Hepatocyte (in vitro differentiated cells): ENCODE measurements at regions not wholly inside any gene's neighbourhood (a gene's known extent, or its start where the extent isn't known, plus 50 kb on each side); places are given as distances from the start of the nearest gene placed in this dataset.

ENCODE experiments used
- DNase-seq: peaks from one replicate; pipeline ENCODE4 v3.0.0-alpha.2; 2016; ENCODE audit warnings: low spot score
- H2AFZ ChIP-seq: fragments of 200-600 bp; sonication (generic); 2 replicates; pipeline ENCODE4 v1.6.0; 2016; ENCODE audit warnings: antibody characterized with exemption, mild to moderate bottlenecking
- H3K27ac ChIP-seq: fragments of 200-600 bp; sonication (generic); 2 replicates; pipeline ENCODE4 v1.5.1; 2016; ENCODE audit warnings: mild to moderate bottlenecking
- H3K27me3 ChIP-seq: fragments of 200-600 bp; sonication (generic); 2 replicates; pipeline ENCODE4 v1.6.1; 2016
- H3K36me3 ChIP-seq: fragments of 200-600 bp; sonication (generic); replicated peaks from 2 replicates; pipeline ENCODE4 v1.5.1; 2016; ENCODE audit warnings: low read depth; ENCODE audit not compliant: insufficient read depth
- H3K4me1 ChIP-seq: fragments of 200-600 bp; sonication (generic); 2 replicates; pipeline ENCODE4 v1.5.1; 2016; ENCODE audit warnings: mild to moderate bottlenecking, moderate library complexity; ENCODE audit not compliant: insufficient read depth
- H3K4me2 ChIP-seq: fragments of 200-600 bp; sonication (generic); 2 replicates; pipeline ENCODE4 v1.6.0; 2016
- H3K4me3 ChIP-seq: fragments of 200-600 bp; sonication (generic); 2 replicates; pipeline ENCODE4 v1.5.1; 2016; ENCODE audit warnings: mild to moderate bottlenecking
- H3K79me2 ChIP-seq: fragments of 200-600 bp; sonication (generic); 2 replicates; pipeline ENCODE4 v1.6.0; 2017; ENCODE audit warnings: mild to moderate bottlenecking
- H3K9me2 ChIP-seq: fragments of 200-600 bp; sonication (generic); replicated peaks from 2 replicates; pipeline ENCODE4 v1.6.0; 2017; ENCODE audit warnings: mild to moderate bottlenecking; ENCODE audit not compliant: insufficient read depth
- H3K9me3 ChIP-seq: fragments of 200-600 bp; sonication (generic); 2 replicates; pipeline ENCODE4 v1.5.1; 2016; ENCODE audit warnings: low read depth, mild to moderate bottlenecking
- H4K20me1 ChIP-seq: fragments of 200-600 bp; sonication (generic); 2 replicates; pipeline ENCODE4 v1.6.0; 2016; ENCODE audit warnings: mild to moderate bottlenecking; ENCODE audit not compliant: insufficient read depth, poor library complexity, severe bottlenecking
- CTCF ChIP-seq: fragments of 200-600 bp; sonication (generic); IDR thresholded peaks from 2 replicates; pipeline ENCODE4 v1.5.1; 2016; ENCODE audit warnings: antibody characterized with exemption, mild to moderate bottlenecking; ENCODE audit not compliant: poor library complexity
- EZH2 ChIP-seq: fragments of 200-600 bp; sonication (generic); IDR thresholded peaks from 2 replicates; pipeline ENCODE4 v1.6.1; 2016; ENCODE audit warnings: antibody characterized with exemption, mild to moderate bottlenecking, borderline replicate concordance
- EZH2phosphoT487 ChIP-seq: fragments of 200-600 bp; sonication (generic); IDR thresholded peaks from one replicate; pipeline ENCODE4 v1.6.1; 2018; ENCODE audit warnings: antibody characterized with exemption, mild to moderate bottlenecking, low read depth, moderate library complexity; ENCODE audit not compliant: unreplicated experiment, severe bottlenecking
- WGBS: methylation state at CpG from one replicate; pipeline ENCODE4 v1.1.6; 2016; ENCODE audit warnings: low lambda C conversion rate; ENCODE audit errors: missing lambda C conversion rate; 5-methylcytosine and 5-hydroxymethylcytosine counted together

- Histone ChIP-seq H3K79me2 (no peaks in the 10 kb centered on the region), H4K20me1 (no peaks in the 10 kb centered on the region), H3K4me2 (no peak overlapping the region), H3K36me3 (no peaks in the 10 kb centered on the region), H3K4me3 (no peak overlapping the region), H2AFZ (no peak overlapping the region), H3K4me1 (no peaks in the 10 kb centered on the region), H3K9me2 (no peaks in the 10 kb centered on the region), H3K27ac (no peak overlapping the region), H3K27me3 (no peaks in the 10 kb centered on the region), H3K9me3 (no peaks in the 10 kb centered on the region)
- TF ChIP-seq EZH2phosphoT487 = no peak
- no peak for TF ChIP-seq CTCF
- no peak for TF ChIP-seq EZH2
- DNase-seq = no peak
- 84% methylated on average over 3 of the region's 3 CpGs for WGBS
Observed at GRCh38 chr14:48735607-48736006, 850.6 kb downstream of the RPS29 start.

- H3K27ac ChIP-seq = no peak overlapping the region
- H3K4me2 ChIP-seq = no peak overlapping the region
- WGBS = 69% methylated on average over 2 of the region's 2 CpGs
- TF ChIP-seq EZH2phosphoT487 (no peak), EZH2 (no peak), CTCF (no peak)
- no peak overlapping the region for H3K4me3 ChIP-seq
- no peaks in the 10 kb centered on the region for H3K79me2 ChIP-seq
- H2AFZ ChIP-seq = no peak overlapping the region
- no peaks in the 10 kb centered on the region for H4K20me1 ChIP-seq
- H3K4me1 ChIP-seq = no peaks in the 10 kb centered on the region
- H3K9me2 ChIP-seq = no peaks in the 10 kb centered on the region
- H3K36me3 ChIP-seq = no peaks in the 10 kb centered on the region
- H3K9me3 ChIP-seq = no peaks in the 10 kb centered on the region
- H3K27me3 ChIP-seq = no peaks in the 10 kb centered on the region
- DNase-seq = no peak
Observed at GRCh38 chr14:48731260-48731659, 854.9 kb downstream of the RPS29 start.

- Histone ChIP-seq H3K27me3 (no peaks in the 10 kb centered on the region), H3K9me3 (no peaks in the 10 kb centered on the region), H3K27ac (peak overlapping the region; percentile 10), H3K4me2 (no peak overlapping the region), H3K4me3 (no peak overlapping the region), H2AFZ (no peak overlapping the region), H3K9me2 (no peaks in the 10 kb centered on the region), H3K79me2 (no peaks in the 10 kb centered on the region), H4K20me1 (no peaks in the 10 kb centered on the region), H3K36me3 (no peaks in the 10 kb centered on the region), H3K4me1 (no peaks in the 10 kb centered on the region)
- 83% methylated on average over 6 of the region's 6 CpGs for WGBS
- DNase-seq = no peak
- TF ChIP-seq EZH2phosphoT487 (no peak), EZH2 (no peak)
Observed at GRCh38 chr14:48726080-48726642, 860.0 kb downstream of the RPS29 start.

GRCh38 chr14:48725051-48725734 lies 861.0 kb downstream of the RPS29 start:
- no peak for DNase-seq
- Histone ChIP-seq H3K4me3 (no peak overlapping the region), H3K27me3 (no peaks in the 10 kb centered on the region), H2AFZ (no peak overlapping the region), H3K79me2 (no peaks in the 10 kb centered on the region), H3K27ac (peak overlapping the region; percentile 10), H3K9me3 (no peaks in the 10 kb centered on the region), H3K9me2 (no peaks in the 10 kb centered on the region), H4K20me1 (no peaks in the 10 kb centered on the region), H3K4me1 (no peaks in the 10 kb centered on the region), H3K4me2 (no peak overlapping the region), H3K36me3 (no peaks in the 10 kb centered on the region)
- TF ChIP-seq EZH2phosphoT487 (no peak), EZH2 (no peak), CTCF (no peak)
- WGBS = 74% methylated on average over 6 of the region's 6 CpGs
